Neural progenitor cell (in vitro differentiated cells): ENCODE measurements at regions not wholly inside any gene's neighbourhood (a gene's known extent, or its start where the extent isn't known, plus 50 kb on each side); places are given as distances from the start of the nearest gene placed in this dataset.

Experiments
- DNase-seq: peaks from one replicate; pipeline ENCODE4 v3.0.0-alpha.2; 2016; ENCODE audit warnings: low spot score
- H2AFZ ChIP-seq: fragments of 200-600 bp; sonication (generic); replicated peaks from 2 replicates; pipeline ENCODE4 v1.6.1; 2016; ENCODE audit warnings: antibody characterized with exemption
- H3F3A ChIP-seq: fragments of 200-600 bp; sonication (generic); 2 replicates; pipeline ENCODE4 v1.6.1; 2016; ENCODE audit warnings: antibody characterized with exemption, low read depth
- H3K27ac ChIP-seq: fragments of 200-600 bp; sonication (generic); 2 replicates; pipeline ENCODE4 v1.5.1; 2016; ENCODE audit warnings: mild to moderate bottlenecking
- H3K27me3 ChIP-seq: fragments of 200-600 bp; sonication (generic); 2 replicates; pipeline ENCODE4 v1.6.1; 2016; ENCODE audit warnings: mild to moderate bottlenecking, moderate library complexity
- H3K36me3 ChIP-seq: fragments of 200-600 bp; sonication (generic); 2 replicates; pipeline ENCODE4 v1.5.1; 2016
- H3K4me1 ChIP-seq: fragments of 200-600 bp; sonication (generic); 2 replicates; pipeline ENCODE4 v1.6.1; 2016; ENCODE audit warnings: mixed run types
- H3K4me2 ChIP-seq: fragments of 200-600 bp; sonication (generic); 2 replicates; pipeline ENCODE4 v1.6.1; 2016
- H3K4me3 ChIP-seq: fragments of 200-600 bp; sonication (generic); 2 replicates; pipeline ENCODE4 v1.5.1; 2016
- H3K79me2 ChIP-seq: fragments of 200-600 bp; sonication (generic); 2 replicates; pipeline ENCODE4 v1.6.1; 2016; ENCODE audit warnings: low read depth
- H3K9ac ChIP-seq: fragments of 200-600 bp; sonication (generic); 2 replicates; pipeline ENCODE4 v1.6.1; 2016
- H3K9me3 ChIP-seq: fragments of 200-600 bp; sonication (generic); 2 replicates; pipeline ENCODE4 v1.5.1; 2016; ENCODE audit warnings: low read depth
- H4K20me1 ChIP-seq: fragments of 200-600 bp; sonication (generic); 2 replicates; pipeline ENCODE4 v1.6.1; 2016; ENCODE audit warnings: low read depth
- H3K27ac Mint-ChIP-seq: 3 replicates; pipeline ENCODE4 v1.8.0; 2021; ENCODE audit warnings: mixed read lengths
- H3K27me3 Mint-ChIP-seq: 2 replicates; pipeline ENCODE4 v1.8.0; 2022; ENCODE audit warnings: low read depth, mild to moderate bottlenecking, inconsistent platforms, moderate library complexity, mixed read lengths; ENCODE audit not compliant: insufficient read depth
- H3K36me3 Mint-ChIP-seq: 3 replicates; pipeline ENCODE4 v1.8.0; 2021; ENCODE audit warnings: mixed read lengths
- H3K4me1 Mint-ChIP-seq: 3 replicates; pipeline ENCODE4 v1.8.0; 2021; ENCODE audit warnings: mixed read lengths
- H3K4me3 Mint-ChIP-seq: 3 replicates; pipeline ENCODE4 v1.8.0; 2021; ENCODE audit warnings: mild to moderate bottlenecking, moderate library complexity, mixed read lengths
- H3K9me3 Mint-ChIP-seq: 3 replicates; pipeline ENCODE4 v1.8.0; 2020; ENCODE audit warnings: mixed read lengths
- CTCF ChIP-seq: fragments of 200-600 bp; sonication (generic); IDR thresholded peaks from 2 replicates; pipeline ENCODE4 v1.5.1; 2017; ENCODE audit warnings: antibody characterized with exemption, mild to moderate bottlenecking
- EZH2 ChIP-seq: fragments of 200-600 bp; sonication (generic); IDR thresholded peaks from 2 replicates; pipeline ENCODE4 v1.6.1; 2017; ENCODE audit warnings: antibody characterized with exemption, mild to moderate bottlenecking, moderate library complexity
- EZH2phosphoT487 ChIP-seq: fragments of 200-600 bp; sonication (generic); IDR thresholded peaks from 2 replicates; pipeline ENCODE4 v1.6.1; 2017; ENCODE audit warnings: antibody characterized with exemption

DNA sequence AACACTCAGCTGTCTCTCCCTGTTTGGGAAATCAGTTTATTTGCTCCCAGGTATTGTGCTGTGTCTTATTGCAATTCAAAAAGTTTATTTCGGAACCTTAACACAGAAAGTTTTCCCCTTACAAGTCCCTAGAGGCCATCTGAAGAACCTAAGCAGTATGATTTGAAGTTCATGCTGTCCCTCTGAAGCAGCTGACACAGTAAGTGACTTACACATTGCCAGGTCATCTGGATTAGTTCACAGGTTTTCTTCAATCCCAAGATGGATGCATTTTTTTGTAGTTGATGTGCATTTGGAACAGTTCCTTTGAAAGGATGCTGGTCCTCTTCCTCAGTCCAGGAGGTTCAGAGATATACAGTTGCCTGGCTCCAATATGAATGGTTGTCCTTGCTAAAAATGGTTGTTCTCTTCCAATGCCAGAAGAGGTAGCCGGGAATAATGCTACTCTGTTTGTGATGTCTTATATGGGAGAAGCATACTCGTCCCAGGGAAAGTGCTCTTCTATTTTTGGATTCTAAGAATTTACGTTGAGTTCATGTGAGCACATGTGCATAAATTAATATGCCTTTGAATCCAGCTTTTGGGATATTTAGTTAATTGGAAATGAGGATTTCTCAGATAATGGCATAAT, 183.5 kb upstream of the PHYHIPL start:
- Mint-ChIP-seq H3K4me3 (no peak overlapping the region), H3K36me3 (peaks cover 4% of the 10 kb centered on the region), H3K4me1 (peaks cover 24% of the 10 kb centered on the region), H3K27ac (no peak overlapping the region), H3K27me3 (peaks cover 2% of the 10 kb centered on the region), H3K9me3 (peaks cover 11% of the 10 kb centered on the region)
- H2AFZ ChIP-seq = no peak overlapping the region
- H3K27ac ChIP-seq = no peak overlapping the region
- H3K27me3 ChIP-seq = no peaks in the 10 kb centered on the region
- no peak for DNase-seq
- no peak overlapping the region for H3K9ac ChIP-seq
- no peaks in the 10 kb centered on the region for H3K79me2 ChIP-seq
- no peaks in the 10 kb centered on the region for H3K36me3 ChIP-seq
- no peak overlapping the region for H3K4me3 ChIP-seq
- H3F3A ChIP-seq = no peaks in the 10 kb centered on the region
- no peaks in the 10 kb centered on the region for H3K9me3 ChIP-seq
- no peaks in the 10 kb centered on the region for H3K4me1 ChIP-seq
- TF ChIP-seq EZH2 = no peak
- TF ChIP-seq CTCF = no peak
- TF ChIP-seq EZH2phosphoT487 = no peak
- no peaks in the 10 kb centered on the region for H4K20me1 ChIP-seq
- H3K4me2 ChIP-seq = no peak overlapping the region

DNA sequence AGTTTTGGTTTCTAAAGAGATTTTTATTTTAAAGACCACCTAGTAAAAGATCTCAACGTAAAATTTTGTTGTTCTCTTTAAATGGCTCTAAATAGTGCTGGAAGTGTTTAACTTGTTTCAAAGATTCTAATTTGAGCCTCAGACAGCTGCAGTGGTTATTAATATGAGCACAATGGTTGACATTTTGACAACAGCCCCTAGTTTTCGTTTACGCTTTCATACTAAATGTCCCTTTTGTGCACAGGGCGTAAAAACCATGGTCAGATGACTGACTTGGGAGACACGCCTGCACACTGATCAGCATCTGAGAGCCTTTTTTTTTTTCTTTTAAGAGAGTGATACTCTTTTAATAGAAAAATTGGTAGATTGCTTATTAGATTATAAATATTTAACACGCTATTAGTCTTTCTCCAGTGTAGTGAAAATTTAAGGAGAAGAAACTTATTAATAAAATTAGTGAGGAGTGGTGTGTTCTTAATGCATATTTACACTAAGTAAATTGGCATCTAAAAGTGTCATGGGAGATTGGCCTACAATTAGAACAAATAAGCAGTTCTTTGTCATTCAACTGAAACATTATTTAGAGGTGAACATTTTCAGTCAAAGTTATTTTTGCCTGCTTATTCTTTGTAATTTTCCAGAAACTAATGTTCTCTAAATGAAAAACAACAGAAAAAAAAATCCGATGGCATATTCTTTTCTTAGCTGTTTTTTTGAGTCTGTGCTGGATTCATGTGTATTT, 182.8 kb upstream of the PHYHIPL start:
- Histone ChIP-seq H3K79me2 (no peaks in the 10 kb centered on the region), H3K9me3 (no peaks in the 10 kb centered on the region), H3K36me3 (no peaks in the 10 kb centered on the region), H3K4me2 (no peak overlapping the region), H4K20me1 (no peaks in the 10 kb centered on the region), H3K4me3 (no peak overlapping the region), H3F3A (no peaks in the 10 kb centered on the region), H2AFZ (no peak overlapping the region), H3K27me3 (no peaks in the 10 kb centered on the region), H3K4me1 (no peaks in the 10 kb centered on the region), H3K27ac (no peak overlapping the region), H3K9ac (no peak overlapping the region)
- no peak overlapping the region for H3K4me3 Mint-ChIP-seq
- H3K36me3 Mint-ChIP-seq = peaks cover 4% of the 10 kb centered on the region
- H3K27ac Mint-ChIP-seq = no peak overlapping the region
- peaks cover 2% of the 10 kb centered on the region for H3K27me3 Mint-ChIP-seq
- H3K9me3 Mint-ChIP-seq = peaks cover 11% of the 10 kb centered on the region
- DNase-seq = no peak
- H3K4me1 Mint-ChIP-seq = peaks cover 24% of the 10 kb centered on the region
- TF ChIP-seq EZH2 (no peak), CTCF (no peak), EZH2phosphoT487 (no peak)

- no peak overlapping the region for H3K27ac Mint-ChIP-seq
- no peaks in the 10 kb centered on the region for H3K79me2 ChIP-seq
- no peak overlapping the region for H3K4me3 ChIP-seq
- H3K9ac ChIP-seq = no peak overlapping the region
- H3F3A ChIP-seq = no peaks in the 10 kb centered on the region
- H3K27me3 Mint-ChIP-seq = peaks cover 2% of the 10 kb centered on the region
- H2AFZ ChIP-seq = no peak overlapping the region
- peaks cover 9% of the 10 kb centered on the region for H3K9me3 Mint-ChIP-seq
- H3K4me1 Mint-ChIP-seq = peaks cover 29% of the 10 kb centered on the region
- H3K4me3 Mint-ChIP-seq = no peak overlapping the region
- no peaks in the 10 kb centered on the region for H3K36me3 ChIP-seq
- peaks cover 5% of the 10 kb centered on the region for H3K4me1 ChIP-seq
- H3K9me3 ChIP-seq = no peaks in the 10 kb centered on the region
- no peak overlapping the region for H3K27ac ChIP-seq
- peaks cover 2% of the 10 kb centered on the region for H3K36me3 Mint-ChIP-seq
- H3K27me3 ChIP-seq = no peaks in the 10 kb centered on the region
- no peak for DNase-seq
- H3K4me2 ChIP-seq = no peak overlapping the region
- TF ChIP-seq EZH2 (no peak), EZH2phosphoT487 (no peak), CTCF (no peak)
- H4K20me1 ChIP-seq = no peaks in the 10 kb centered on the region
Measured at GRCh38 chr10:58994226-58995057, 182.0 kb upstream of the PHYHIPL start.
